SKM-1 (cell line): ENCODE measurements at regions not wholly inside any gene's neighbourhood (a gene's known extent, or its start where the extent isn't known, plus 50 kb on each side); places are given as distances from the start of the nearest gene placed in this dataset.
"Not testable (repeated sequence)": the region's sequence is repeated elsewhere in the genome, so short reads cannot be mapped to it uniquely, and the experiment has no call there.

Experiments
- DNase-seq: peaks from one replicate; lab custom pipeline; 2025; ENCODE audit not compliant: unreplicated experiment; lab: John Stamatoyannopoulos, UW

- no peak for DNase-seq
Observed at GRCh38 chr6:140376209-140376608, 1001.8 kb upstream of the CITED2 start.

- not testable (repeated sequence) for DNase-seq
Observed at GRCh38 chr6:140373728-140374127, 999.3 kb upstream of the CITED2 start.

GRCh38 chr6:140372064-140372463 lies 997.6 kb upstream of the CITED2 start:
- no peak for DNase-seq

GRCh38 chr6:140370976-140371870 lies 996.8 kb upstream of the CITED2 start:
- no peak for DNase-seq

- no peak for DNase-seq
Observed at GRCh38 chr6:140370441-140370840, 996.0 kb upstream of the CITED2 start.

GRCh38 chr6:140366991-140367390 lies 992.5 kb upstream of the CITED2 start:
- DNase-seq: no peak

GRCh38 chr6:140364916-140365315 lies 990.5 kb upstream of the CITED2 start:
- DNase-seq: no peak

GRCh38 chr6:140360651-140361050 lies 986.2 kb upstream of the CITED2 start:
- DNase-seq: no peak

- DNase-seq: no peak
Observed at GRCh38 chr6:140355476-140355875, 981.0 kb upstream of the CITED2 start.

- no peak for DNase-seq
Observed at GRCh38 chr6:140354296-140354695, 979.8 kb upstream of the CITED2 start.

GRCh38 chr6:140353536-140353935 lies 979.1 kb upstream of the CITED2 start:
- no peak for DNase-seq

- DNase-seq: no peak
Observed at GRCh38 chr6:140346428-140346827, 972.0 kb upstream of the CITED2 start.

GRCh38 chr6:140345935-140346334 lies 971.5 kb upstream of the CITED2 start:
- no peak for DNase-seq

- no peak for DNase-seq
Observed at GRCh38 chr6:140344142-140344913, 969.9 kb upstream of the CITED2 start.

- DNase-seq: no peak
Observed at GRCh38 chr6:140343128-140343527, 968.7 kb upstream of the CITED2 start.

GRCh38 chr6:140341272-140341671 lies 966.8 kb upstream of the CITED2 start:
- DNase-seq: no peak

- no peak for DNase-seq
Observed at GRCh38 chr6:140340795-140341194, 966.3 kb upstream of the CITED2 start.

- DNase-seq: not testable (repeated sequence)
Observed at GRCh38 chr6:140339084-140339483, 964.6 kb upstream of the CITED2 start.

GRCh38 chr6:140321891-140322290 lies 947.4 kb upstream of the CITED2 start:
- DNase-seq: no peak

GRCh38 chr6:140320081-140321080 lies 945.9 kb upstream of the CITED2 start:
- peak; percentile 71 for DNase-seq

- no peak for DNase-seq
Observed at GRCh38 chr6:140319209-140319608, 944.8 kb upstream of the CITED2 start.
